ENCODE measurements at regions not wholly inside any gene's neighbourhood (a gene's known extent, or its start where the extent isn't known, plus 50 kb on each side); places are given as distances from the start of the nearest gene placed in this dataset.

DNA sequence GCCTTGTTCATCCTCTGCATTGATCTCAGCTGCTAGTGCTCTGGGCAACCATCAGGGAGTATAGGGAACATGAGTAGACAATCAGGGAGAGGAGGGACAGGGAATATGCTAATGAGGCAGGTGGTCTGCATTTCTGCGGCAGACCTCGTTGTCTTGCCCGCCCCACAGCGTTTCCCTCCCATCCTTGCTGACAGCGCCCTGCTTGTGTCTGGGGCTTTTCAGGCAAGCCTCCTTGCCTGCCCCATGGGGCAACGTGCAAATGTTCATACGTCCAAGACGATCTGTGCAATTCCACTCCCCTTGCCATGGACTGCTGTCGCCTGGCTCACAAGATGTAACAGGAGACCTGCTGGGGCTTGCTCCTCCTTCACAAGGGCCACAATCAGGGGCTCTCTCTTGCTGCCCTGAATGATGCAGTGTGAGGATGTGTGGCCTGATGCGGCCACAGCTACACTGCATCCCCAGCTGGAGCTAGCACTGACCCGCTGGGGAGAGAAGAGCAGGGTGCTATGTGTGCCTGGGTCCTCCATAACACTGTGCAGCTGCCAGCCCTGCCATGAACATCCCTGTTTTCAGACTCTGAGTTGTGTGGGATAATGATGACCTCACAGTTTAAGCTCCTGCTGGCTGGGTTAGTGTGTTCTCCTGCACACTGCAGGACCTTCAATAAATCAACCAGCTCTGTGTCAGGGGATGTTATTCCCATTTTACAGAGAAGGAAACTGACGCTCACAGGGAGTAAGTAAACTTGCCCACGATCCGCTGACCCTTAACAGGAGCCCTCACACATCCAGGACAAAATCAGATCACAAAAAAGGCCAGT lies 211.3 kb downstream of the KLF13 start:
- no TSS peak for BruUV-seq (replicated peaks)
- CTCF ChIA-PET, result no interaction called here
- intact Hi-C loops (cut with micrococcal nuclease; ENCODE audit: unreplicated experiment), result no loop called here
- DNase-seq, result no peak
- no peaks in the 10 kb centered on the region for H3K4me1 Mint-ChIP-seq (ENCODE audit: low read depth, unreplicated experiment)
- no peaks in the 10 kb centered on the region for H3K36me3 Mint-ChIP-seq (ENCODE audit: insufficient read depth, unreplicated experiment)
- TF ChIP-seq CTCF (IDR thresholded peaks at IDR 0.05; ENCODE audit: unreplicated experiment), result no peak
- H3K4me3 Mint-ChIP-seq (ENCODE audit: low read depth, unreplicated experiment), result no peak overlapping the region
- H3K9me3 Mint-ChIP-seq (ENCODE audit: low read depth, unreplicated experiment), result no peaks in the 10 kb centered on the region
- no peak overlapping the region for H3K27ac Mint-ChIP-seq (ENCODE audit: unreplicated experiment)
- H3K27me3 Mint-ChIP-seq (ENCODE audit: unreplicated experiment), result peaks cover 9% of the 10 kb centered on the region

DNA sequence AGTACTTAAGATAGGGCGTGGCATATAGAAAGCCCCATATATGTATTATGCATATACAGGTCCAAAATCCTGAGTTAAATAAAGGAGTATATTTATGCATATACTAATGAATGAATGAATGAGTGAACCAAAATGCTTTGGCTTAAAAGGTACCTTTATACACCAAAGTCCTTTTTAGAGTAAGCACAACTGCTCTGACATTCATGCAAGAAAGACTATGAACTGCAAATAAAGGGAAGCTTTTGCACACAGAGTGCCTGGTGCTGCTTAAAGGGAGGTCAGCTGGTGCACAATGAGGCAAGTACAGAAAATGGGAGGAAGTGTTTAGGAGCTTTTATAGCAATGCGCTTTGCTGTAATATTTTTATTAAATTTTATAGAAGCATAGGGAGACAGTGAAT lies 214.0 kb downstream of the KLF13 start:
- Mint-ChIP-seq H3K27ac (ENCODE audit: unreplicated experiment) (no peak overlapping the region), H3K27me3 (ENCODE audit: unreplicated experiment) (peaks cover 12% of the 10 kb centered on the region), H3K4me3 (ENCODE audit: low read depth, unreplicated experiment) (no peak overlapping the region), H3K9me3 (ENCODE audit: low read depth, unreplicated experiment) (no peaks in the 10 kb centered on the region), H3K36me3 (ENCODE audit: insufficient read depth, unreplicated experiment) (no peaks in the 10 kb centered on the region), H3K4me1 (ENCODE audit: low read depth, unreplicated experiment) (no peaks in the 10 kb centered on the region)
- intact Hi-C loops (cut with micrococcal nuclease; ENCODE audit: unreplicated experiment), result no loop called here
- BruUV-seq (replicated peaks), result no TSS peak
- DNase-seq, result no peak
- TF ChIP-seq CTCF (IDR thresholded peaks at IDR 0.05; ENCODE audit: unreplicated experiment), result no peak
- CTCF ChIA-PET, result no interaction called here

- no peaks in the 10 kb centered on the region for H3K9me3 Mint-ChIP-seq (ENCODE audit: low read depth, unreplicated experiment)
- no peak for DNase-seq
- CTCF ChIA-PET, result no interaction called here
- no peak overlapping the region for H3K27ac Mint-ChIP-seq (ENCODE audit: unreplicated experiment)
- no peaks in the 10 kb centered on the region for H3K4me1 Mint-ChIP-seq (ENCODE audit: low read depth, unreplicated experiment)
- no peaks in the 10 kb centered on the region for H3K36me3 Mint-ChIP-seq (ENCODE audit: insufficient read depth, unreplicated experiment)
- TF ChIP-seq CTCF (IDR thresholded peaks at IDR 0.05; ENCODE audit: unreplicated experiment), result no peak
- no TSS peak for BruUV-seq (replicated peaks)
- no peak overlapping the region for H3K4me3 Mint-ChIP-seq (ENCODE audit: low read depth, unreplicated experiment)
- peaks cover 12% of the 10 kb centered on the region for H3K27me3 Mint-ChIP-seq (ENCODE audit: unreplicated experiment)
- intact Hi-C loops (cut with micrococcal nuclease; ENCODE audit: unreplicated experiment), result no loop called here
Observed at GRCh38 chr15:31544361-31544760, 217.7 kb downstream of the KLF13 start.

- Mint-ChIP-seq H3K4me3 (ENCODE audit: low read depth, unreplicated experiment) (no peak overlapping the region), H3K4me1 (ENCODE audit: low read depth, unreplicated experiment) (no peaks in the 10 kb centered on the region), H3K36me3 (ENCODE audit: insufficient read depth, unreplicated experiment) (no peaks in the 10 kb centered on the region), H3K27me3 (ENCODE audit: unreplicated experiment) (peaks cover 12% of the 10 kb centered on the region), H3K27ac (ENCODE audit: unreplicated experiment) (no peak overlapping the region), H3K9me3 (ENCODE audit: low read depth, unreplicated experiment) (no peaks in the 10 kb centered on the region)
- BruUV-seq (replicated peaks), result no TSS peak
- intact Hi-C loops (cut with micrococcal nuclease; ENCODE audit: unreplicated experiment), result no loop called here
- CTCF ChIA-PET, result no interaction called here
- TF ChIP-seq CTCF (IDR thresholded peaks at IDR 0.05; ENCODE audit: unreplicated experiment), result no peak
- no peak for DNase-seq
Observed at GRCh38 chr15:31545257-31545656, 218.6 kb downstream of the KLF13 start.

All from Calu3 (cell line).